ENCODE measurements at regions not wholly inside any gene's neighbourhood (a gene's known extent, or its start where the extent isn't known, plus 50 kb on each side); places are given as distances from the start of the nearest gene placed in this dataset.

GRCh38 chr6:68069921-68070710 lies 565.0 kb upstream of the ADGRB3 start:
- ChIA-PET POLR2A (no interaction called here), SMC1A (ENCODE audit: uncharacterized antibody, unreplicated experiment) (interaction anchor here (1.2 kb wide), 1 partner anchor 70 kb away, joined by 3 read pairs; no protein-coding TSS in a partner anchor), CTCF (no interaction called here), RAD21 (ENCODE audit: unreplicated experiment) (interaction anchor here (1.1 kb wide), 1 partner anchor 9 kb away, joined by 3 read pairs; no protein-coding TSS in a partner anchor)
- H3K4me1 ChIP-seq (ENCODE audit: control insufficient read depth, insufficient read depth, low read length), result no peaks in the 10 kb centered on the region
- ATAC-seq, result no peak
- DNase-seq (ENCODE audit: low read depth, low spot score), result no peak
- 53% methylated on average over 5 of the region's 5 CpGs for WGBS (ENCODE audit: insufficient coverage, insufficient replicate concordance, low lambda C conversion rate, missing lambda C conversion rate)
- BruUV-seq (replicated peaks), result no TSS peak
- in situ Hi-C loops (cut with MboI), result no loop called here
- intact Hi-C loops (cut with micrococcal nuclease; ENCODE audit: unreplicated experiment), result no loop called here
- no peak overlapping the region for H3K27ac ChIP-seq (ENCODE audit: control insufficient read depth, insufficient read depth)
- no peaks in the 10 kb centered on the region for H4K20me1 ChIP-seq (ENCODE audit: control insufficient read depth, insufficient read depth)
- H3K9me3 ChIP-seq (replicated peaks; ENCODE audit: control insufficient read depth, insufficient read depth, low read length), result no peaks in the 10 kb centered on the region
- no peak overlapping the region for H3K9ac ChIP-seq (ENCODE audit: control insufficient read depth, insufficient read depth, low read length)
- H3K27me3 ChIP-seq (replicated peaks in 1 of 2; ENCODE audit: control insufficient read depth in 2 of 2, insufficient read depth in 2 of 2, low read length in 1 of 2), result no peaks in the 10 kb centered on the region
- H3K4me3 ChIP-seq, result no peak overlapping the region
- no peak overlapping the region for H3K4me2 ChIP-seq (ENCODE audit: control insufficient read depth, insufficient read depth)
- H3K79me2 ChIP-seq (ENCODE audit: control insufficient read depth, insufficient read depth, low read length), result no peaks in the 10 kb centered on the region
- no peak for FAIRE-seq
- no peaks in the 10 kb centered on the region for H3K36me3 ChIP-seq (ENCODE audit: control insufficient read depth in 2 of 2, insufficient read depth in 2 of 2, low read length in 1 of 2)
- H2AFZ ChIP-seq (ENCODE audit: control insufficient read depth, low read depth, low read length), result no peak overlapping the region
- TF ChIP-seq FOS (IDR thresholded peaks at IDR 0.05; ENCODE audit: borderline replicate concordance, extremely low read depth, insufficient read length), result no peak
- TF ChIP-seq ZNF24 (IDR thresholded peaks at IDR 0.05), result no peak
- TF ChIP-seq BHLHE40 (IDR thresholded peaks at IDR 0.05; ENCODE audit: borderline replicate concordance in 1 of 2, low read depth in 2 of 2, low read length in 1 of 2), result no peak
- TF ChIP-seq EP300 (IDR thresholded peaks at IDR 0.05; ENCODE audit: borderline replicate concordance in 1 of 2, control insufficient read depth in 1 of 2, low read depth in 2 of 2, low read length in 2 of 2), result no peak
- TF ChIP-seq FOXK2 (IDR thresholded peaks at IDR 0.05), result no peak
- TF ChIP-seq ESRRA (IDR thresholded peaks at IDR 0.05; ENCODE audit: low read length), result no peak
- no peak for TF ChIP-seq NFXL1 (IDR thresholded peaks at IDR 0.05; ENCODE audit: borderline replicate concordance)
- TF ChIP-seq CBX5 (IDR thresholded peaks at IDR 0.05; ENCODE audit: low read depth), result no peak
- no peak for TF ChIP-seq STAT3 (IDR thresholded peaks at IDR 0.05; ENCODE audit: low read depth, low read length)
- TF ChIP-seq REST (IDR thresholded peaks at IDR 0.05; ENCODE audit: low read depth, low read length), result no peak
- no peak for TF ChIP-seq CEBPZ (IDR thresholded peaks at IDR 0.05; ENCODE audit: low read depth, low read length)
- TF ChIP-seq USF2 (IDR thresholded peaks at IDR 0.05; ENCODE audit: borderline replicate concordance, low read depth, low read length), result no peak
- no peak for TF ChIP-seq NFYB (IDR thresholded peaks at IDR 0.05; ENCODE audit: insufficient read depth, low read depth, low read length)
- no peak for TF ChIP-seq PBX3 (IDR thresholded peaks at IDR 0.05; ENCODE audit: insufficient replicate concordance, low read depth, low read length)
